Myocyte (in vitro differentiated cells): ENCODE measurements at regions not wholly inside any gene's neighbourhood (a gene's known extent, or its start where the extent isn't known, plus 50 kb on each side); places are given as distances from the start of the nearest gene placed in this dataset.
A peak's percentile ranks its signal among the peaks of the same experiment; 100 is the strongest.
"Not testable (repeated sequence)": the region's sequence is repeated elsewhere in the genome, so short reads cannot be mapped to it uniquely, and the experiment has no call there.

Experiments used
- DNase-seq: peaks from one replicate; pipeline ENCODE4 v3.0.0-alpha.2; 2012; ENCODE audit warnings: low read depth

DNA sequence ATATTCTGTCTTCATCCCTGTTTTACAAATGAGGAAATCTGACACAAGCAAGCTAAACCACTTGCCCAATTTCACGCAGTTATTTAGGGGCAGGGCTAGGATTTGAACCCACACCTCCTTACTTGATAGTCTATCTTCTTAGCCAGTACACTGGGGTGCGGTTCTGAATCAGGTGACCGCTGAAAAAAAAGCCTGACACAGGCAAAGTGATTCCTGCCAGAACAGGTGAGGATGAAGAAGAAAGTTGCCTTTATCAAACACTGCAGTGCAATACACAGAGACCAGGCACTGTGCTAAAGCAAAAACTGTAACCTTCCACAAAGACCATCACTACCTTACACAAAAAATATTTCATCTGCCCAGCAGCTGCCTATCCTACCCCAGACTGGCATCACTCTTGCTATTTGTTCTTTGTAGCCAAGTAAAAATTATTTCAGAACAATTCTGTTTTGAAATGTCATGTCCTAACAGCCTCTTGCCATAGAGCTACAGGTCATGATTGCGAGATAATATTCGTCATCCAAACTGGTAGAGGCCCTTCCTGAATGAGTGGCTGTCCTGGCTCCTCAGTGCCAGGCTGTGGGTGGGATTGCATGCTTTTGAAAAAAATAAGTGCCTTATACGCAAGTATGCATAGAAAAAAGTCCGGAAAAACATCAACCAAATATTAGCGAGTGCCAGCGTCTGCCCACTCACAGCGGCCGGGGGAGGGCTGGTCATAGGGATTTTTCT lies 142.3 kb upstream of the TPM1 start:
- no peak for DNase-seq

- no peak for DNase-seq
Observed at GRCh38 chr15:62901087-62901486, 141.5 kb upstream of the TPM1 start.

- DNase-seq, result no peak
Observed at GRCh38 chr15:62901909-62902546, 140.5 kb upstream of the TPM1 start.

- DNase-seq, result no peak
Observed at GRCh38 chr15:62902821-62903220, 139.7 kb upstream of the TPM1 start.

DNA sequence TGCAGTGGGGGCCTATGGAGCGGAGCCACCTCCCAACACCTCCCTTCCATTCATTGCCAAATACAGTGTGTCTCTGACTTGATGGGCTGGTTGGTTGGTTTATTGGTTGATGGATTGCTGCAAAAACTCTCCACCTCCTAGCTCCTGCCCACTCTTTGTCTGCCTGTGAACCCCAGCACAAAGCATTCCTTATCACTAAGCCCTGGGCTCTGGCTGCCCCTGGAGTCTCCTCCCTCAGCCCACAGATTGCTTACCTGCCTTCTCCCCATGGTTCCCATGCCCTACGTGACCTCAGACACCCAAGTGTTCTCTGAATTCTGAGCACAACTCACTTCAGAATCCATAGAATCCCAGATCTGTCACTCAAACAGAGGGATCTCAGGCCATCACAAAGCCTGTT lies 139.1 kb upstream of the TPM1 start:
- no peak for DNase-seq

DNA sequence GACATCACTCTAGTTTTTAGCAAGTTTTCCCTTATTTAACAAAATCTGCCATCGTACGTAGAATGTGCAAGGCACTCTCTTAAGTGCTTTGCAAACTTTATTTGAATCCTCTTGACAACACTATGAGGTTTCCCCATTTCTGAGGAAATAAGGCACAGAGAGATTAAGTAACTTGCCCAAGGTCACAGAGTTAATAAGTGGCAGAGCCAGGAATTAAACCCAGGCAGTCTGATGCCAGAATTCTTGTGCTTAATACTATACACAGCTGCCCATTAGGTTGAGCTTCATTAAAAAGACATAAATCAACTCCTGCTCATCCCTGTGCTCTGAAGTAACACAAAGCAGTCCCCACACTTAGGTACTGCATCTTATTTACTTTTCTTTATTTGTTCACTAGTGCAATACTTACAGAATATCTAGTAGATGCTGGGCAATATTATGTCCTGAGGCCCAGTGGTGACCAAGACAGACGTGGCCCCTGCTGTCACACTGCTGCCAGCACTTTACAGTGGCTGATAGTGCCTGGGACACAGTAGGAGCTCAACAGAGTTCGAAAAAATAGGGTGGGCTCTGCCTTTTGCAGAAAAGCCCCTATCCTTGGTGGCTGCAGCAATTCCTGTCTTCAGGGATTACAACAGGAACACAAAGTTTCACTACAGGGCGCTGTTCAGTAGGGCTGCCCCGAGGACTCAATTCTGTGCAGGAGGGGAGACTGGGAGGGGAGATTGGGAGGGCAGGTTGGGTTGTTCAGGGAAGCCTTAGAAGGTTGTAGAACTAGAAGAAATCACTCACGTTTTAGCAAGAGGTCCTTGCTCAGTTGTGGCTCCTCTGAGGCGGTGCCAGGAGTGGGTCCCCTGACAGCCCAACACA lies 138.3 kb upstream of the TPM1 start:
- no peak for DNase-seq

GRCh38 chr15:62906627-62907026 lies 135.9 kb upstream of the TPM1 start:
- DNase-seq, result no peak

GRCh38 chr15:62907275-62907674 lies 135.3 kb upstream of the TPM1 start:
- no peak for DNase-seq

DNA sequence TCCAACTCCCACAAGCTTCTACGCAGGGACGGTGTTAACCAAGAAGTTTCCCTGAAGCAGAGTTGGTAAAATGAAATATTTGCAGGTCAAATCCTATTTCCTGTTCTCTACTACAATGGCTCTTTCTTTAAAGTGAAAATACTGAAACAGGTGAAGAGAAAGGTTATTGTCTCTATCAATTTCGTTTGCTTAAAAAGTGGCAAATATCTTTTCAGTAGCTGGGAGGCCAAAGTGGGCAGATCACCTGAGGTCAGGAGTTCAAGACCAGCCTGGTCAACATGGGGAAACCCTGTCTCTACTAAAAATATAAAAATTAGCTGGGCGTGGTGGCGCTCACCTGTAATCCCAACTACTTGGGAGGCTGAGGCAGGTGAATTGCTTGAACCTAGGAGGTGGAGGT lies 134.2 kb upstream of the TPM1 start:
- DNase-seq, result not testable (repeated sequence)

DNA sequence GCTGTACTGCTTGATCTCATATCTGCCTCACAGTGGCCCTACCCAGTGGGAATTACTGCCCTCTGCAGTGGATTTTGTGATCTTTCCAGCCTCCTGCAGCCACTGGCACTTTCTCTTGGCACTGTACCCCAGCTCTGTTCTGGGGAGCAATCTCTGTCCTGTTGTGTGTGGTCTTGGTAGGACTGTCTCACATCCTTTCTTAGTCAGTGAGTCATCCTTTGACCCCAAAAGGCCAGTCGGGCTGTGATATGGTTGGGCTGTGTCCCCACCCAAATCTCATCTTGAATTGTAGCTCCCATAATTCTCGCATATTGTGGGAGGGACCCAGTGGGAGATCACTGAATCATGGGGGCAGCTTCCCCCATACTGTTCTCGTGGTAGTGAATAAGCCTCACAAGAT lies 133.3 kb upstream of the TPM1 start:
- DNase-seq, result no peak

DNA sequence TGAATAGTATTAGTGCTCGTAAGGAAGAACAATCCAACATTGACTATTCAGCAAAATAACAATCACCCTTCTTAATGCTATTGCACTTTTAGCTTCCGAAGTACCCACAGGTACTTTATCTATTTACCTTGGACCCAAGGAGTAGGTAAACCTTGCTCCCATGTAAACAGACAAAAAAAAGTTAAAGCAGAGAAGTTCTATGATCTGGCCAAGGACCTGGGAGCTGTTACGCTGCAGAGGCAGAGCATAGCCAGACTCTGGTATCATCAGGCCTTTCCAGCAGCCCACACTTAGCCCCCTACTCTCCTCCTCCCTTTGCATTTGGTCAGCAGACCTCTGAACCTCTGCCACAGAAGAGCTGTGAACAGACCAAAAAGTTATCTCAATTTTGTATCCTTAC lies 130.3 kb upstream of the TPM1 start:
- DNase-seq, result no peak

- peak; percentile 77 for DNase-seq
Observed at GRCh38 chr15:62912808-62913207, 129.7 kb upstream of the TPM1 start.

- no peak for DNase-seq
Observed at GRCh38 chr15:62913246-62913645, 129.3 kb upstream of the TPM1 start.

DNA sequence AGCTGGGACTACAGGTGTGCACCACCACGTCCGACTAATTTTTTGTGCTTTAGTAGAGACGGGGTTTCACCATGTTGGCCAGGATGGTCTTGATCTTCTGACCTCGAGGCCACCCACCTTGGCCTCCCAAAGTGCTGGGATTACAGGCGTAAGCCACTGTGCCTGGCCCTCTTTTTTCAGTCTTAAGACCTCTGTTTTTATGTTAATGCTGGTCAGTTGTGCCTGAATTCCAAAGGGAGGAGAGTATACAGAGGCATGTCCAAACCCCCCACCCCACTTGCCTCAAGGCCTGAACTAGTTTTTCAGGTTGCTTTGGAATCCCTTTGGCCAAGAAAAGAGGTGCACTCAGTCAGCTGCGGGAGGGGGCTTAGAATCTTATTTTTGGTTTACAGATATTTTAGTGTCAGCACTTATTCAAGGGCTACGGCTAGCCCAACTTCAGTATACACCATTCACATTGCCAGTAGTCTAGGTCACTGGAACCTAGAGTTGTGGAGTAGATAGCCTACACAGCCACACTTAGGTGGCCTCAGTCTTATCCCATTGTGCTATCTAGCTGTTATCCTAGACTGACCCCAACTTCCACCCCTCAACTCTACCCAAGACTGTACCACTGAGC lies 128.0 kb upstream of the TPM1 start:
- no peak for DNase-seq

GRCh38 chr15:62920682-62921502 lies 121.7 kb upstream of the TPM1 start:
- peak; percentile 73 for DNase-seq

DNA sequence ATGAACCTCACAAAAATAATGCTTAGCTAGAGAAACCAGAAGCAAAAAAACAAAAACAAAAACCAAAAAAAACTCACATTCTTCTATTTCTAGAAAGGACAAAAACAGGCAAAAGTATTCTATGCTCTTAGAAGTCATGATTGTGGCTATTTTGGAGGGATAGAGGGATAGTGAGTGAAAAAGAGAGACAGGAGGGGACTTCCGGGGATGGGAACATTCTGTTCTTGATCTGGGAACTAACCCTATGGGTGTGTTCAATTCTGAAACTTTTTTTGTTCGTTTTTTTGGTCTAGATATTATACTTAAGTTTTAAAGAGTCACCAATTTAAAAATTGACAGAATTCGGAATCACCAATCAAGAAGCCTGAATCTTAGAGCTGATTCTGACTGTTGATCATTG lies 120.0 kb upstream of the TPM1 start:
- no peak for DNase-seq

DNA sequence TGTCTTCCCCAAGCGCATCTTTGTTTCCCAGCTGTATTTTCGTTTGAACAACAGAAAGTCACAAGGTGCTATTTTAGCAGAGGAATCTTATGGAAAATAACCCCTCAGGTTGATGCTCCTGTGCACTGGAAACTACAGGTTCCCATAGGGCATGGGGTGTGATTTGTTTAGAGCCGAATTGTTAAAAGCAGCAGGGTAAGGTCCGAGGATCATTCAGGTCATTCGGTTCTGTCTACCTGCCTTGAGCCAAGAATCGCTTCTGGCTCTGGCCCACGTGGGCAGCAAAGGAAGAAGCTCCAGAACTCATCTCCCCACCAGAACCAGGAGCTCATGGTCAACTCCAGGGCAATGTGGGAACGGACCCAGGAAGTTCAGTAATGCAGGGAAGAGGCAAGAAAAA lies 116.7 kb upstream of the TPM1 start:
- no peak for DNase-seq

- DNase-seq, result no peak
Observed at GRCh38 chr15:62927196-62927595, 115.4 kb upstream of the TPM1 start.

DNA sequence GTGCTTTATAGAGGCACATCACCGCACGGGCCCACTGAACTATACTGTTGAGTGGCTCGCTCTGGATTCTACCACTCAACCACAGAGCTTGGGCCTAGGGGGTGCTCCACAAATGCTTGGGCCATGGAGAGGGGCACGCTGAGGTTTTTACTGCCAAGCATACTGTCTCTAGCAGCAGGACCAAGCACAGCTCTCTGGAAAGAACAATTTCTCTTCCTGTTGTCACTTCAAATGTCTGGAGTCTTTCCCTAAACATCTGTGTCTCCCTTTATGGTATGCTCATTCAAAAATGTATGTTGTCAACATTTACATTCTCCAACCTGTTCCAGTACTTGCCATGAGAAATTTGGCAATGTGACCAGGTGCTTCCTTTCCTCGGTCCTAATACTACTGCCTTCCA lies 114.7 kb upstream of the TPM1 start:
- DNase-seq, result no peak

DNA sequence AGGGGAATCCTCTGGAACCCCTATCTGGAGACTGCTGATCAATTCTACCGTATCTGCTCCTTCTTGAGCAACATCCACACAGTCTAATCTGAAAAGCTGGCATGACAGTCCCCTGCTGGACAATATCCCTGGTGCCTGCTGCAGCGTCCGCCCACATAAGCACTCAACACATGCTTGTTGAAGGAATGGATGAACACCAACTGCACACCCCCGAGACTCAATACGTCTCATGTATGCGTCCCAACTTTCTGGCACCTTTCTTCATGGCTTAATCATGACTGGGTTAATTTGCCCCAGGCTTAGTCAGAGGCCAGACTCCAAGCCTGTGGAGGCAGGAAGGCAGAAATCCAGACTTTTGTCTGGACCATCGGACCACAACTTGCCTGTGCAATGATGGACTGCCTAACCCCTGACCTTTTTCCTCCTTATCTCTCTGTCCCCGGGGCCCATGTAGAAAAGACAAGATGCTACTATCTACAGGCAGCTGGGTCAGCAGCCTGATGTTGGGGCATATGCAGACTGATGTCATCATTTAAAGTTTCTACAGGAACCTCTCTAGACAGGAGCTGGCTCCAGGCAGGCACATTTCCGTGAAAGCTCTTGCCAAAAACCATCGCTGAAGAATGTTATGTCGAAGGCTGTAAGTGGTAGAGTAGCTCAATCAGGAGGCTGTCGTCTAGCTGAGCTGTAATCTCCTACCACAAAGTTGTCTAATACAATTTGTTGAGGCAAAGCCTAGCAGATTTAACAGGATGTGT lies 114.1 kb upstream of the TPM1 start:
- peak; percentile 59 for DNase-seq
